AG10803 (cell line): ENCODE measurements at regions not wholly inside any gene's neighbourhood (a gene's known extent, or its start where the extent isn't known, plus 50 kb on each side); places are given as distances from the start of the nearest gene placed in this dataset.

ENCODE experiments used
- DNase-seq: peaks from one replicate; pipeline ENCODE4 v3.0.0; 2010; ENCODE audit warnings: low read depth
- H3K4me3 ChIP-seq: 2 replicates; pipeline ENCODE4 v1.5.1; 2011; ENCODE audit warnings: mild to moderate bottlenecking, low read length, control low read depth
- TF ChIP-seq, protein P1 (sequence below): conservative IDR thresholded peaks from 2 replicates; pipeline ENCODE4 v1.5.1; 2011; ENCODE audit warnings: mild to moderate bottlenecking, low read length, control low read depth, inconsistent platforms

DNA sequence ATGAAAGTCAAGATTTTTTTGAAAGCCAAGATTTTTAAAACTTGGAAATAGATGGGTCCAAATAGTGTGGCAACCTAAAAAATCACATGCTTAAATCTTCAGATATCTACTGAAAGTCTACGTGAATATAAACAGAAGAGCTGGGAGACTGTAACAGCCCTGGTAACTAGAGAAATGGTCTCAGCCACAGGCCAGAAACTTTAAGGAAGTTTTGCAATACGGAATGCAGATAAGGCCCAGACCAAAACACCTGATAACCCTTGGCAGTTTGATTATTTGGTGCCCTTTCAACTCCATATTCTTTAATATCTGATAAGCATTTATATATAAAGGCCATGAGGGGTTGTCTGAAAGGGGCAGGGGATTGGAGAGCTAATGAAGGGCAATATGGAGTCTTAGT, 537.3 kb upstream of the TGFBR2 start:
- DNase-seq: no peak
- TF ChIP-seq, protein P1, sequence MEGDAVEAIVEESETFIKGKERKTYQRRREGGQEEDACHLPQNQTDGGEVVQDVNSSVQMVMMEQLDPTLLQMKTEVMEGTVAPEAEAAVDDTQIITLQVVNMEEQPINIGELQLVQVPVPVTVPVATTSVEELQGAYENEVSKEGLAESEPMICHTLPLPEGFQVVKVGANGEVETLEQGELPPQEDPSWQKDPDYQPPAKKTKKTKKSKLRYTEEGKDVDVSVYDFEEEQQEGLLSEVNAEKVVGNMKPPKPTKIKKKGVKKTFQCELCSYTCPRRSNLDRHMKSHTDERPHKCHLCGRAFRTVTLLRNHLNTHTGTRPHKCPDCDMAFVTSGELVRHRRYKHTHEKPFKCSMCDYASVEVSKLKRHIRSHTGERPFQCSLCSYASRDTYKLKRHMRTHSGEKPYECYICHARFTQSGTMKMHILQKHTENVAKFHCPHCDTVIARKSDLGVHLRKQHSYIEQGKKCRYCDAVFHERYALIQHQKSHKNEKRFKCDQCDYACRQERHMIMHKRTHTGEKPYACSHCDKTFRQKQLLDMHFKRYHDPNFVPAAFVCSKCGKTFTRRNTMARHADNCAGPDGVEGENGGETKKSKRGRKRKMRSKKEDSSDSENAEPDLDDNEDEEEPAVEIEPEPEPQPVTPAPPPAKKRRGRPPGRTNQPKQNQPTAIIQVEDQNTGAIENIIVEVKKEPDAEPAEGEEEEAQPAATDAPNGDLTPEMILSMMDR: no peak
- no peak overlapping the region for H3K4me3 ChIP-seq

DNA sequence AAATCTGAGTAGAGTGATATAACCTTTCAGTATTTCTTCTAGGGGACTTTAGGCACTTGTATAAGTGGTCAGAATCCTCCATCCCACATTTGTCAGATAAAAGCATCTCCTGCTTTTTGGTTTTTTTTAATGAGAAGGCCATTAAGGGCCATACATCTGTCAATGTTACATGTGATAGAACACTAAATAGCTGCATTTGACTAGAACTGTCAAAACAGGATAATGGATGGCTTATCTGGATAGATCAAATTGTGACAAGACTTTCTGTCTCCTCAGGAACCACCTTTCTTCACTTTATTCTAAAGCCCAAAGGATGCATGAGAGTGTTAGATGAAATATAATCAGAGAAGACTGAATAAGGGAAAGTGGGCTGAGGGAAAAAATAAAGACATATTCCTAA, 533.4 kb upstream of the TGFBR2 start:
- H3K4me3 ChIP-seq: no peak overlapping the region
- TF ChIP-seq, protein P1: no peak
- DNase-seq: no peak

DNA sequence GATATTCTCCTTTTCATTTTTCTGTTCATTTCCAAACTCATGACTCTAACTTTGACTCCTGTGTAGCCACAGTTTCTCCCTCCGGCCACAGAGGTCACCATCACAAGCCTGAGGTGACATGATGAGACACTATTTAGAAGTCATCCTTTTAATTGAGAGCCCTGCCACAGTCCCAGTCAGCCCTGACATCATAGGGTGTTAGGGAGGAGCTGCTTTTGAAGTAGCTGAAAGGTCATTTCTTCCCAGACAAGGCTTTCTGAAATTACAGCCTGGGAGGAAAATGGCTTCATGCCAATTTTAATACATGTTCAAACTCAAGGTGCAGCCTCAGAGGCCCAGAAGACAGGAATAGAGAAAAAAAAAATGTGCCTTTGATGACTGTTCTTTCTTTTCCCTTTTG, 532.8 kb upstream of the TGFBR2 start:
- TF ChIP-seq, protein P1: no peak
- no peak for DNase-seq
- no peak overlapping the region for H3K4me3 ChIP-seq

DNA sequence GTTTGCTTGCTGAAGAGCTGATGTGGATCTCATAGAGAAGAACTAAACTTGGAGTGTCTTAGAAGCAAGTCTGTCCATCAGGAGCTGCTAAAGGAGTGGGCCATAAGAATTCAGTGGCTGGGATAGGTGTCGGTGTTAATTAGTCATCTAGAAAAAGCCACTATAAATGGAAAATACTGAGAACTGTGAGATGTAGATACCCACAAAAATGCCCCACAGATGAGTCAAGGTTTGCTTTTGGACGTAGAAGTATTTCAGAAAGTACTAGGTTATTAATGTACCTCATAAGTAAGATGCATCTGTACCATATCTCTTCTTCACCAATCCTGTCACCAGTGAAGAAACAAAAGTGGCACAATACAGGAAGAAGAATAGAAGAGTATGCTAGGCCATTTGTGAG, 530.9 kb upstream of the TGFBR2 start:
- DNase-seq: no peak
- TF ChIP-seq, protein P1: no peak
- no peak overlapping the region for H3K4me3 ChIP-seq

DNA sequence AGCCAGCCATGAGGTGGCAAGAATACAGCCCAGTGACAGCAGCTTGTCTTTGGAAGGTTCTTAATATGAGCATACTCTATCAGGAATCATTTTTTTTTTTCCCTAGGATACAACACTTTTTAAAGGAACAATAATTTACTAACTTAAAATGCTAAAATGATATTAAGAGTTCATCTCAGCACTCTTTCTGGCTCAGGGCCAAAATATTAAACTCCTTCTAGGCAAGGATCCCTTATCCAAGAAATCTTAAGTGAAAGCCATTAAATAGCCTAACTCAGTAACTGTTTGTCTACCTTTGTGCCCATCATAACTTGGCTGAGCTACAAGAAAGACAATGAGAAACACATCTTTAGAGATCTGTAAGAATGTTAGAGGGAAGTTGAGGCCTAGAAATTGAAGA, 529.5 kb upstream of the TGFBR2 start:
- DNase-seq: no peak
- no peak overlapping the region for H3K4me3 ChIP-seq
- TF ChIP-seq, protein P1: no peak

DNA sequence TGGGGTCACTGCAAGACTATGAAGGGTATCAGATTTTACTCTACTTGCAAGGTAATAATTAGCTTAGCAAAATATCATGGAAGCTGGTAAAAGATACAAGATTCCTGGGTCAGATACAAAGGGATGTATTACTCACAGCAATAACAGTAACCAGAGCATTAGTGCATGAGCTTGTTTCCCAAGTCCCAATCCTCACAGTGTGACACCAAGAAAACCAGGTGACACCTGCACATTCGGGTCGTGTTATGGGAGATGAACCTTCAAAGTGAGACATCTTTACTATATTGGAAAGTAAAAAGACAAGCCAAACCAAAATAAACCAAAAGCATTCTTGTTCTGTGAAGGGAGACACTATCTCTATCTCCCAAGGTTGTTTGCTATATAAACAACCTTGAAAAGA, 528.7 kb upstream of the TGFBR2 start:
- no peak overlapping the region for H3K4me3 ChIP-seq
- no peak for DNase-seq
- TF ChIP-seq, protein P1: no peak

DNA sequence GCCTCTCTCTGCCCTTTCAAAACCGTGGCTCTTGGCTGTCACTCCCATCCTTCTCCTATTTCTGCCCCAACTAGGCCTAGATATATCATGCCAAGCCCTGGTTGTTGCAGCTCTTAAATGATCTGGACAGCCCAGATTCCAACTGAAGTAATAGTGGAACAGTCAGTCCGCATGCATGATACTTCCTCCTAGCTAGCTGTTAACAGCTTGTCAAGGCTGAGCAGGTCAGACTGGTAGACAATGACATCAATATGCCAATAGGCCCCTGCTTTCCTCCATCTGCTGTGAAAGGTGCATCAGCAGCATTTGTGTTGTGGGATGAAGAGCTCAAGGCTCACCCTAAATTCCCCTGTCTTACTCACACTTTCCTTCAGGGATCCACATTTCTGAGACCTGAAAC, 527.7 kb upstream of the TGFBR2 start:
- DNase-seq: no peak
- H3K4me3 ChIP-seq: no peak overlapping the region
- TF ChIP-seq, protein P1: no peak
